OCI-LY3 (cell line): ENCODE measurements at regions not wholly inside any gene's neighbourhood (a gene's known extent, or its start where the extent isn't known, plus 50 kb on each side); places are given as distances from the start of the nearest gene placed in this dataset.

Source experiments
- H2AFZ ChIP-seq: fragments of 200-600, 300-600 bp; shearing (Covaris generic); 2 replicates; pipeline ENCODE4 v1.6.0; 2014; ENCODE audit warnings: antibody characterized with exemption, low read depth, low read length
- H3K27ac ChIP-seq: fragments of 200-600, 300-600 bp; sonication (generic); 2 replicates; pipeline ENCODE4 v1.5.1; 2014; ENCODE audit warnings: mild to moderate bottlenecking, low read length, moderate library complexity, mixed read lengths
- H3K27me3 ChIP-seq: fragments of 200-600, 300-600 bp; sonication (generic); 2 replicates; pipeline ENCODE4 v1.6.1; 2014; ENCODE audit warnings: low read depth, low read length, mixed read lengths
- H3K36me3 ChIP-seq: fragments of 200-600, 300-600 bp; sonication (generic); replicated peaks from 2 replicates; pipeline ENCODE3; 2014; ENCODE audit warnings: low read depth, low read length, mixed read lengths
- H3K4me1 ChIP-seq: fragments of 300-600, 200-600 bp; sonication (generic); 2 replicates; pipeline ENCODE4 v1.6.1; 2014; ENCODE audit warnings: low read length, mixed read lengths
- H3K4me2 ChIP-seq: fragments of 200-600, 300-600 bp; sonication (generic); 2 replicates; pipeline ENCODE4 v1.6.1; 2014; ENCODE audit warnings: low read length, mixed read lengths
- H3K4me3 ChIP-seq: fragments of 300-600, 200-600 bp; sonication (generic); 2 replicates; pipeline ENCODE4 v1.5.1; 2014; ENCODE audit warnings: antibody characterized with exemption, mild to moderate bottlenecking, low read length, moderate library complexity
- H3K79me2 ChIP-seq: fragments of 300-600, 200-600 bp; shearing (Covaris generic); 2 replicates; pipeline ENCODE4 v1.6.1; 2014; ENCODE audit warnings: mild to moderate bottlenecking, low read length, mixed read lengths
- H3K9ac ChIP-seq: fragments of 300-600, 200-600 bp; shearing (Covaris generic); 2 replicates; pipeline ENCODE4 v1.6.0; 2014; ENCODE audit warnings: mild to moderate bottlenecking, low read length, moderate library complexity
- H3K9me3 ChIP-seq: fragments of 200-600, 300-600 bp; shearing (Covaris generic); 2 replicates; pipeline ENCODE4 v1.6.1; 2014; ENCODE audit warnings: low read length, mixed read lengths; ENCODE audit not compliant: insufficient read depth
- H4K20me1 ChIP-seq: fragments of 200-600, 300-600 bp; sonication (generic); 2 replicates; pipeline ENCODE4 v1.6.1; 2016; ENCODE audit warnings: low read length, mixed read lengths; ENCODE audit not compliant: insufficient read depth
- EZH2phosphoT487 ChIP-seq: fragments of 200-600 bp; shearing (Covaris generic); IDR thresholded peaks from 2 replicates; pipeline ENCODE4 v1.6.1; 2018; ENCODE audit warnings: antibody characterized with exemption, mixed run types, low read depth
- TF ChIP-seq, protein P1 (sequence below): fragments of 200-600, 300-600 bp; sonication (generic); IDR thresholded peaks from 2 replicates; pipeline ENCODE4 v1.5.1; 2014; ENCODE audit warnings: antibody characterized with exemption, low read length, low read depth

DNA sequence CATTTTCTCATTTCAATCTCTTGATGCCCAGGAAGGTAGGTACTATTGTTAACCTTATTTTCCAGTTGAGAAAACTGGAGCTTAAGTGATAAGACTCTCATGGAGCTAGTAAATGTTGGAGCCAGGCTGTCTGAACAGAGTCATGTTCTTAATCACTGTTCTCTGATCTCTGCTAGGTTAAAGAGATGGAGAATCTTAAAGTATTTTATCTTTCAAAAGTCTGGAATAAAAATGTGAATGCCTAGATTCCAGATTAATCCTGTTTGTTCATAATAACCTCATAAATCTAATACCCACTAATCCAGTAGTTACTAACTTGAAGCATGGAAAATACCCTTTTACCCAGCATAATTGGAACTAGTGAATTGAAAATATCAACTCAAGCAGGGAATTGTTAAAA lies 341.0 kb upstream of the RGS6 start:
- no peaks in the 10 kb centered on the region for H3K27me3 ChIP-seq

DNA sequence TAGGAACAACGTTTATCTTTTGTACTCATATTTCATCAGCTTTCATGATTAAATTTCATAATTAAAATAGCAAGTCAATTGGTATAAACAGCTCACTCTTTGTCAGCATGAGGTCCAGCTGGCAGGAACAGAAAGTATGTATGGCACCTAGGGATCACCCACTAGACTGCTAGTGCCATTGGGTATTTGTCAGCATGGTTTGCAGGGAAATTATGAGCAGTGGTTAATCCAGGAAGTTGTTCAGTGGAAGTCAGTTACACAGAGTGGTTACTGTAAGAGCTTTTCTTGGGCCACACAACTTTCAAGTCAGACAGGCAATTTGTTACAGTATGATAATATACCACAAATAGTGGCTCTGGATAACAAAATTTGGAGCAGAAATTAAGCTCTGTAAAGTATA lies 340.3 kb upstream of the RGS6 start:
- Histone ChIP-seq H3K27me3 (no peaks in the 10 kb centered on the region), H3K4me3 (no peak overlapping the region), H3K9ac (no peak overlapping the region), H4K20me1 (no peaks in the 10 kb centered on the region), H2AFZ (no peak overlapping the region), H3K4me2 (peak overlapping the region; percentile 10; the same call in 1 of the 2 replicates), H3K36me3 (no peaks in the 10 kb centered on the region), H3K4me1 (peaks cover 21% of the 10 kb centered on the region), H3K27ac (no peak overlapping the region), H3K9me3 (no peaks in the 10 kb centered on the region), H3K79me2 (peaks cover 5% of the 10 kb centered on the region; the same call in 1 of the 2 replicates)
- TF ChIP-seq, protein P1, sequence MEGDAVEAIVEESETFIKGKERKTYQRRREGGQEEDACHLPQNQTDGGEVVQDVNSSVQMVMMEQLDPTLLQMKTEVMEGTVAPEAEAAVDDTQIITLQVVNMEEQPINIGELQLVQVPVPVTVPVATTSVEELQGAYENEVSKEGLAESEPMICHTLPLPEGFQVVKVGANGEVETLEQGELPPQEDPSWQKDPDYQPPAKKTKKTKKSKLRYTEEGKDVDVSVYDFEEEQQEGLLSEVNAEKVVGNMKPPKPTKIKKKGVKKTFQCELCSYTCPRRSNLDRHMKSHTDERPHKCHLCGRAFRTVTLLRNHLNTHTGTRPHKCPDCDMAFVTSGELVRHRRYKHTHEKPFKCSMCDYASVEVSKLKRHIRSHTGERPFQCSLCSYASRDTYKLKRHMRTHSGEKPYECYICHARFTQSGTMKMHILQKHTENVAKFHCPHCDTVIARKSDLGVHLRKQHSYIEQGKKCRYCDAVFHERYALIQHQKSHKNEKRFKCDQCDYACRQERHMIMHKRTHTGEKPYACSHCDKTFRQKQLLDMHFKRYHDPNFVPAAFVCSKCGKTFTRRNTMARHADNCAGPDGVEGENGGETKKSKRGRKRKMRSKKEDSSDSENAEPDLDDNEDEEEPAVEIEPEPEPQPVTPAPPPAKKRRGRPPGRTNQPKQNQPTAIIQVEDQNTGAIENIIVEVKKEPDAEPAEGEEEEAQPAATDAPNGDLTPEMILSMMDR = no peak
- no peak for TF ChIP-seq EZH2phosphoT487

More for the DNA sequence above, 341.0 kb upstream of the RGS6 start:
- Histone ChIP-seq H3K4me3 (no peak overlapping the region), H3K9ac (no peak overlapping the region), H4K20me1 (no peaks in the 10 kb centered on the region), H2AFZ (no peak overlapping the region), H3K4me1 (peaks cover 21% of the 10 kb centered on the region), H3K79me2 (peaks cover 5% of the 10 kb centered on the region; the same call in 1 of the 2 replicates), H3K9me3 (no peaks in the 10 kb centered on the region), H3K4me2 (no peak overlapping the region), H3K36me3 (no peaks in the 10 kb centered on the region), H3K27ac (no peak overlapping the region)
- TF ChIP-seq, protein P1 = no peak
- TF ChIP-seq EZH2phosphoT487 = no peak

DNA sequence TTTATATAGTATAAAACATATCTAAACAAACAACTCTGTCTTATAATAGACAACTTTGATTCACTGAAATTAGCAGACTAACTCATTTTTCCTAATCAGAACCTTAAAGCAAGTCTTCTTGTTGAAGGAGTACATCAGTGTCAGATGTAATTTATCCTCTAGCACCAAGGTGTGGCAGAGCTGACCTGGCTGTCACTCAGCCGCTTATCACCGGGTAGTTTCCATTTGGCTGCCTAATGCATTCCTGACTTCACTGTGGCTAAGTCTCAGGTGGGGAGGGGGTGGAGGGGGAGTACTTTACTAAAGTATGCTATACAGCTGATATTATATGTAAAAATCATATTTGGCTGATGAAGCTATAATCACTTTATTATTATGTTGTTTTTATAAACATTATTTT lies 339.9 kb upstream of the RGS6 start:
- H3K27ac ChIP-seq = no peak overlapping the region
- peaks cover 22% of the 10 kb centered on the region for H3K4me1 ChIP-seq
- peaks cover 6% of the 10 kb centered on the region; the same call in 1 of the 2 replicates for H3K79me2 ChIP-seq
- H3K36me3 ChIP-seq = no peaks in the 10 kb centered on the region
- H3K4me3 ChIP-seq = no peak overlapping the region
- H3K4me2 ChIP-seq = no peak overlapping the region
- H3K27me3 ChIP-seq = no peaks in the 10 kb centered on the region
- no peaks in the 10 kb centered on the region for H4K20me1 ChIP-seq
- no peaks in the 10 kb centered on the region for H3K9me3 ChIP-seq
- H2AFZ ChIP-seq = no peak overlapping the region
- no peak overlapping the region for H3K9ac ChIP-seq
- no peak for TF ChIP-seq EZH2phosphoT487
- TF ChIP-seq, protein P1 = no peak

DNA sequence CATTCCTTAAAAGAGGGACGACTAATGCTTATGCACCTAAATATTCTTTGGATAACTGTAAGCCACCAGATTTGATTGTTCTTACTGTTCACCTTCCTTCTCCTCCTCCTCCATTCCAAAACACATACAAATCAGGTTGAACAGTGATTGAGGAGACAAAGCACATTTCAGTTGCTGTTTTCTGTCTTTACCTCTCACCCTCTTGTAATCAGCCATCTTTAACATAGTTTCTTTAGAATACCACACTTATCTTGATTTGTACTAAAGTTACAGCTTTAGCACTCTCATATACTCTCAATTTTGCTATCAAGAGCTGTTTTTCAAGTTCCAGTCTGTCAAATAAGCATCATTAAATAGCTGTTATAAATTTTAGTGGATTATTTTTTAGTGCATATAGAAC lies 338.3 kb upstream of the RGS6 start:
- Histone ChIP-seq H3K9ac (no peak overlapping the region), H3K79me2 (peaks cover 14% of the 10 kb centered on the region; the same call in 1 of the 2 replicates)

More for the DNA sequence above, 338.3 kb upstream of the RGS6 start:
- Histone ChIP-seq H3K4me2 (no peak overlapping the region), H3K9me3 (no peaks in the 10 kb centered on the region), H4K20me1 (no peaks in the 10 kb centered on the region), H3K4me3 (no peak overlapping the region), H2AFZ (no peak overlapping the region), H3K36me3 (peaks cover 7% of the 10 kb centered on the region), H3K4me1 (peaks cover 37% of the 10 kb centered on the region), H3K27me3 (no peaks in the 10 kb centered on the region), H3K27ac (no peak overlapping the region)
- no peak for TF ChIP-seq EZH2phosphoT487
- TF ChIP-seq, protein P1 = no peak
